Inferior parietal cortex (tissue), 1 donor: ENCODE measurements at regions not wholly inside any gene's neighbourhood (a gene's known extent, or its start where the extent isn't known, plus 50 kb on each side); places are given as distances from the start of the nearest gene placed in this dataset.
"Not testable (repeated sequence)": the region's sequence is repeated elsewhere in the genome, so short reads cannot be mapped to it uniquely, and the experiment has no call there.

Source experiments
- DNase-seq: peaks from one replicate; pipeline ENCODE4 v3.0.0-alpha.2; 2016; ENCODE audit errors: extremely low spot score

- DNase-seq = no peak
Measured at GRCh38 chr16:52729731-52730130, 182.8 kb upstream of the TOX3 start.

DNA sequence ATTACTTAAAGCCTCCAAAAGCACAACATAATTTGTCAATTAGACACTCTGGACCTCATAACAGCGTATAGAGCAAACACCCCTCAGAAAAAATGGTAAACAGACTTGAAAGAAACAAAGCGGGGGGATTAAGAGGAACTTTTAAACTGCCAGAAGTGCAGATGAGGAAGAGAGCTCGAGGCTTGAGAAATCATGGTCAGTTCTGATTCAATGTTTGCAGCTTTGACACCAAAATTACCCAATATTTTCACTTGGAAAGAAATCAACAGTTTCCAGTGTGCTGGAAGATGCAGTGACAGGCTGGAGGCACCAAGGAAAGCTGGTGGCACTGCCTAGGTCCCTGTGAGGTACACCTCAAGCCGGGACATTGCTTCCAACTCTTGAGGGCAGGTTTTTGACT, 180.9 kb upstream of the TOX3 start:
- no peak for DNase-seq

GRCh38 chr16:52727441-52727840, 180.5 kb upstream of the TOX3 start:
- no peak for DNase-seq

DNA sequence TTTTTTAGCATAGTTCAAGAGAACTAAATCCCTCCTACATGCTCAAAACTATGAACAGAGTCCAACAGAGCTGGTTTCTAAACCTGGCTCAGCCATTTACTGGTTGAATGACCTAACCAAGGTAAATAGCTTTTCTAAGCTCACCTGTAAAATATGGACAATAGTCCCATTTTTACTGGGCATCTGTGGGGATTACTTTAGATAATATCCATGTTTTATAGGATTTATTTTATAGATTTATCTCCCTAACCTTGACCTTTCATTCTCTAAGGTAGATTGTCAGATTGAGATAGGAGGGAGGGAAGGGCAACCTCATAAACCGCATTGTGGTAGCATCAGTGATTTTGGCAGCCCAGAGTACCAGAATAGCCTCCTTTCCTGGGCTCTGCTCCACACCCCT, 178.5 kb upstream of the TOX3 start:
- DNase-seq = no peak

DNA sequence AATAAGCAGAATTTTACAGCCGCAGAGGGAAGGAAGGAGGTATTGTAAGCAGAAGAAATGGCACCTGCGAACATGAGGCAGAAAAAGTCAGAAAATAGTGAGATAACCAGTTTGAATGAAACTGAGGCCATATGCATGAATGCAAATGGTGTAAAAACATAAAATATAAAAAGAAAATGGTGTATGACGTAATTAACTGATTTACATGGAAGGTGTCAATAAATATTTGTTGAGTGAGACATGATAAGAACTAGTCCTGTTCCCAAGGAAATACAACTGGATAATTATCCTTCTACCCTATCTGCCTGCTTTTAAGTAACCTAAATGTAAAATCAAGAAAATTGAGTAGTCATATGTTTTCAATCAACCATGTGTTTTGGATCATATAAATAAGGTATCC, 178.1 kb upstream of the TOX3 start:
- no peak for DNase-seq

GRCh38 chr16:52721331-52721730, 174.4 kb upstream of the TOX3 start:
- no peak for DNase-seq

- no peak for DNase-seq
Measured at GRCh38 chr16:52718046-52718445, 171.1 kb upstream of the TOX3 start.

GRCh38 chr16:52713740-52714139, 166.8 kb upstream of the TOX3 start:
- DNase-seq = no peak

- no peak for DNase-seq
Measured at GRCh38 chr16:52709306-52709705, 162.4 kb upstream of the TOX3 start.

DNA sequence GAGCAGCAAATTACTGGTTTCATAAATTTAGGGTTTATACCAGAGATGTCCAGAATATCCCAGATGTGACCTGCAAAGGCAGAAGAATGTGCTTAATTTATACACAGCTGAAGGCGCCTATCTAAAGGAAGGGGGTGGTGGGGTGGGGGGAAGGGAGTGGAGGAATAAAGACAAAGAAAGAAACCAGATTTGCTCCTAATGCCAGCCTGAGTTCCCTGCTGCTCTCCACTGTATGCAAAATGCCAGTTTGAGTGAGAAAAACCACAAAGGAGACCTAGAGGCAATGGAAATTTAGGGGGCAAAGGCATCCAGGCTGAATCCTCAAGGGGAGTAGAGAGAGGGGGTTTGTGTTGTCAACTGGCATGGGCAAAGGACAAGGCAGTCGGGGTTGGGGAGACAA, 161.5 kb upstream of the TOX3 start:
- no peak for DNase-seq

DNA sequence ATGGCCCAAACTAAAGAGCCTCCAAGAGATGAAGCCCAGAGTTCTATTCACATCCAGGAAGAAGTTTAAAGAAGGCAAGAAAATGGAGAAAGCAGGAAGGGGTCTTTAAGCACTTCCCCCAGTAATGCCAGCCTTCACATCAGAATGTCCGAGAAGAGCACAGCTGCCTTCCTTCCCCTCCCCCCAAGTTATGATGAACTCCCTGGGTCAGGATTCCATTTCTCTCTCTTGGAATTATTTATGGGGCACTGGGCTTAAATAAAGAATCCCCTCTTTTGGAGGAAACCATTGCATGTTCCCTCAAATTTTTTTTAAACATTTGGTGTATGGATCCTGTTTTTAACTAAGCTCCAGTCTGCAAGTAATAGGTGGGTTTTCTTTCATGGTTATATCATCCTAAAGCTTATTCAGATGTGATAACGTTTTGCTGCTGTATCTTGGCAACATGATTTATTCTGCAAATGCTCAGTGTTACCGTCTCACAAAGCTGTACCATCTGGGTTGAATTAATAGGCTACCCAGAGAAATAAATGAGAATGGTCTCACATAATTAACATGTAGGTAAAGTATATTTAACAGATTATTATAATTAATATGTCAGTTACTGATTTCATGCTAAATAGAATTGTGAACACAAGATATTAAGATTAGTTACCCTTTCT, 160.9 kb upstream of the TOX3 start:
- DNase-seq = no peak

DNA sequence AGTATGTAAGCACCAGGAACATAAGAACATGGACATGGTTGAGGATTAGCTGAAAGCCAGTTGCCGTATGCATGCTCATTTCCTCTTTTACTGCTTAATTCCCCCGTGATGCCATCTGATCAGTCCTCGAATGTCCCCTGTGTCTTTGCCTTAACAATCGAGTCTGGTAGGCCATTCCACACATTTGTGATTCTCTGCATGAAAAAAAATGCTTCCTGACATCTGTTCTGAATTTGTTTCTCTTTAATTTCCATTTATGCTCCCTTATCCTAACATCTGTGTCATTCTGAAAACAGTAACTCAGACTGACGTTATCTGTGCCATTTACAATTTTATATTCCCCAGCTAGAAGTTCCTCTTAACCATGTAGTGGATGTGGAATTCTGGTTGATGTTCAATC, 158.2 kb upstream of the TOX3 start:
- no peak for DNase-seq

- no peak for DNase-seq
Measured at GRCh38 chr16:52697971-52698370, 151.0 kb upstream of the TOX3 start.

DNA sequence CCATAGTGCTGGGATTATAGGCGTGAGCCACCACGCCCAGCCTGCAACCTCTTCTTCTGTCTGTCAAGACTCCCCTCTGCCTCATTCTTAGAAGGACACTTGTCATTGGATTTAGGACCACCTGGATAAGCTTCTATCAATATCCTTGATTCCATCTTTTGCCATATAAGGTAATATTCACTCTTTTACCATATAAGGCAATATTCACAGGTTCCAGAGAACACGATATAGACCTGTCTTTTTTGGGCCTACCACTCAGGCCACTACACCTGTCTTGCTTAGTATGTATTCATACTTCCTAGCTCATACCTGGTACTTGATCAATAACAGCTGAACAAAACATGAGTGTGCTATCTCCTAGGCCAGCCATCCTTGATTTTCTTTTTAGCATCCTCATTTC, 149.2 kb upstream of the TOX3 start:
- no peak for DNase-seq

DNA sequence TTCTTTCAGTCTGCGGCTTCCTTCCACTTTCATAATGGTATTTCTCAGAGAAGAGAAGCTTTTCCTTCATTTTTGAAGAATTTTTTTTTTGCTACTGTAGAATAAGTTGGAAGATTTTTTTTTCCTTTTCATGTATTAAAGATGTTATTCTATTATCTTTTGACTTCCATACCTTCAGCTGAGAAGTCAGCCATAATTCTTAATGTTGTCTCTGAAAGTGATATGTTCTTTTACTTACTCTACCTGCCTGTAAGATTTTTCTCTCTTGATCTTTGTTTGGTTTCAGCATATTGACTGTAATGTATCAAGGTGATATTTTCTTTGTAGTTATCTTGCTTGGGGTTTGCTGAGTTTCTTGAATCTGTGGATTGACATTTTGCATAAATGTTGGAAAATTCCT, 143.5 kb upstream of the TOX3 start:
- DNase-seq = no peak

GRCh38 chr16:52680993-52681392, 134.1 kb upstream of the TOX3 start:
- DNase-seq = no peak

DNA sequence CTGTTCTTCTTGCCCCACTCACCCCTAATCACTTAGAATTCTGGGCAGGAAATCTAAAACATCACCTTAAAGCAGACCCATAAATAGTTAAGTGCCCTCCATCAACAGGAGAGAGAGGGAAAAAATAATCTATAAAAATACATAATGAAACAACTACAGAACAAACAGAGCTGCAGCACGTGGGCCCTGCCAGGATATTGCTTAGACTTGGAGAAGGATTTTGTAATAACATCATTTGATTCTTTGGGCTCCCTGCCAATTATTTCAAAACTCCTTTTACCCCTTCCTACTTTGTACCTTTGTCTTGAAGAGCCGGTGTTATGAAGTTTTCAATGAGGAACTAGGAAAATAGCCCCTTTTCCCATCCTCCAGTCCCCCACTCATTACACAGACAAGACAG, 130.6 kb upstream of the TOX3 start:
- DNase-seq = no peak

DNA sequence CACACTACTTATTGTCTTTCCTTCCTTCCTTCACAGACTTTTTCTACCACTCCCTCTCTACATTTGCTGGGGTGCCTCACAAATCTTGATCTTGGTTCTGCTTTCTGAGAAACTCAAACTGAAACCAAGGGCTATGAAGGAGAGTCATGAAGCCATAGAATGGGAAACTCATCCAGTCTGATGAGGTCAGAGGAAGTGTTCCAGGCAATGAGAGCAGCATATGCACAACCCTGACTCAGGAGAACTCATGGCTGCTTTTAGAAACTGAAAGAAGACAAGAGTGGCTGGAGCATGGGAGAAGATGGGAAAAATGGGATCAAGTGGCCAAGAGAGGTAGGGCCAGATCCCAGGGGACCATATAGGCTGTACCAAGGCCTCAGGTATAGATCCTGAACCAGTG, 130.0 kb upstream of the TOX3 start:
- no peak for DNase-seq

GRCh38 chr16:52671590-52671989, 124.6 kb upstream of the TOX3 start:
- DNase-seq = no peak

- no peak for DNase-seq
Measured at GRCh38 chr16:52657924-52658323, 111.0 kb upstream of the TOX3 start.

- DNase-seq = not testable (repeated sequence)
Measured at GRCh38 chr16:52655916-52656315, 109.0 kb upstream of the TOX3 start.

DNA sequence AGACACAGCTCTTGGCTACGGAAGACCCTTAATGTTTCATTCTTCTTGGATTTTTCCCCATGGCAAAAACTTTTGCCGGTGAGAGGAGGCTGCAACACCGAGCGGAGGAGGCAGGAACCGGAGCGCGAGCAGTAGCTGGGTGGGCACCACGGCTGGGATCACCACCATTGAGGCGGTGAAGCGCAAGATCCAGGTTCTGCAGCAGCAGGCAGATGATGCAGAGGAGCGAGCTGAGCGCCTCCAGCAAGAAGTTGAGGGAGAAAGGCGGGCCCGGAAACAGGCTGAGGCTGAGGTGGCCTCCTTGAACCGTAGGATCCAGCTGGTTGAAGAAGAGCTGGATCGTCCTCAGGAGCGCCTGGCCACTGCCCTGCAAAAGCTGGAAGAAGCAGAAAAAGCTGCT, 108.2 kb upstream of the TOX3 start:
- DNase-seq = not testable (repeated sequence)

DNA sequence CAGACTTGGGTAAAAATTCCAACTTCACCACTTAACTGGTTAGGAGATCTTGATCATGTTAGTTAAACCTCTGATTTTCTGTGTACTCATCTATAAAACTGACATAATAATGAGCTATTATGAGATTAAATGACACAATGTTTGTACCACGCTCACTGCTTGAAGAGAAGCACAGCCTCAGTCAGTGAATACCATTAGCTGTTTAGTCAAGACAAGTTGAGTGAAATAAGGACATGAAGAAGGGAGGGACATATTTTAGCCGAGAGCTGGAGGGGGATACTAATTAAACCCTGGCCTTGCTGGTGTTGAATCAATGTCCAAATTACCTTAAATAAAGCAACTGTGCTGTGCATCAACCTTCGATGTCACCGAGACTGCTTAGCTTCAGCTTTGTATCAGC, 105.1 kb upstream of the TOX3 start:
- DNase-seq = no peak

DNA sequence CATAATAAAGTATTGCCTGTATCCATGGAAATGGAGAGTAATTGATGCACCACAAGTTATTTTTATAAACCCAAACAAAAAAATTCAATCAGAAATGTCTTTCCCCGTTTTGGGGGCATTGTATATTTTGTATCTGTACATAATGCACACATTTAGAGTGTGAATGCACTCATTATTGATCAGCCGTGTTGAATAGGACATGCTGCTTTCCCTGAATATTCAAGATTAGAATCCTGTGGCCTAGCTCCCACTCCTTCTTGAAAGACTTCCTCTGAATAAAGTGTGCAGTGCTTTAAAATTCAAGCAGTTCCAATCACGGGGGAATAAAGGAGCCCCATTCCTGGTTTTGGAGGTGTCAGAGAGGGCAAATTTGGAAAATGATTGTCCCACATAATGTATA, 103.8 kb upstream of the TOX3 start:
- peak; percentile 25 for DNase-seq
